ENCODE measurements at regions not wholly inside any gene's neighbourhood (a gene's known extent, or its start where the extent isn't known, plus 50 kb on each side); places are given as distances from the start of the nearest gene placed in this dataset.

GRCh38 chr10:59557642-59558041 is 152.0 kb downstream of the SLC16A9 start:
- no peak overlapping the region for H3K27ac ChIP-seq
- no peak for DNase-seq (ENCODE audit: low read depth, low spot score)

- no peak overlapping the region for H3K27ac ChIP-seq
- no peak for DNase-seq (ENCODE audit: low read depth, low spot score)
These were observed 152.6 kb downstream of the SLC16A9 start for GRCh38 chr10:59557052-59557451.

DNA sequence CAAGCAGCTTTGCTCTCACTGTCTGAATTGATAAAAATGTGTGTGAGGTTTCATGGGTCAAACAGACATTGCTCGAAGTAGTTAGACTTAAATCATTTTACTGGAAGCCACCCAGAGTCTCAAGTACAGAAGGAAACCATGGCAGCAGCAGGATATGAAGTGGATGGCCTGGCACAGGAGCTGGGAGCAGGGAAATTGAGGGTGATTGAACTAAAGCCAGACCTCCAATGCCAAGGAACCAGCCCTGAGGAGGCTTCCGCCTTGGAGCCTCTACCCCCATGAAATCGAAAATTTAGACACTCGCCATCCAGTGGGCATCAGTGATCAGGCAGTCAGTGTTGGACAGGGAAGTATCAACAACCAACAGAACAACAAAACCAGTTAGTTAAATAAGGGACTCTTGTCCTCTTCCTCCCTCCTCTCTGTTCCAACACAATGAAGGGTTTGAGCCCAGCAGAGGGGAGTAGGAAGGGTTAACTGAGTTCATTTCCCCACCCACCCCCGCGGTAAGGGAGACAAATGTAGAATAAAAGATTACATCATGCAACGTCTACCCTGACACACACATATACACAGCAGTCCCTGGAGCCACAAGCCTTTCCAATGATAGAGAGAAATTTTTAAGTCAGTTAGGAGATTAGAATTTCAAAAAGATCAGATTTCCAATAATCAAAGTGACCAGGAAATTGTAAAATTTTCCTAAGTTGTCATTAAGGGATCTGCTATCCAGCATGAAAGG is 156.3 kb downstream of the SLC16A9 start:
- no peak overlapping the region for H3K27ac ChIP-seq
- DNase-seq (ENCODE audit: low read depth, low spot score) = no peak

GRCh38 chr10:59550061-59550460 is 159.6 kb downstream of the SLC16A9 start:
- no peak for DNase-seq (ENCODE audit: low read depth, low spot score)
- H3K27ac ChIP-seq = no peak overlapping the region

DNA sequence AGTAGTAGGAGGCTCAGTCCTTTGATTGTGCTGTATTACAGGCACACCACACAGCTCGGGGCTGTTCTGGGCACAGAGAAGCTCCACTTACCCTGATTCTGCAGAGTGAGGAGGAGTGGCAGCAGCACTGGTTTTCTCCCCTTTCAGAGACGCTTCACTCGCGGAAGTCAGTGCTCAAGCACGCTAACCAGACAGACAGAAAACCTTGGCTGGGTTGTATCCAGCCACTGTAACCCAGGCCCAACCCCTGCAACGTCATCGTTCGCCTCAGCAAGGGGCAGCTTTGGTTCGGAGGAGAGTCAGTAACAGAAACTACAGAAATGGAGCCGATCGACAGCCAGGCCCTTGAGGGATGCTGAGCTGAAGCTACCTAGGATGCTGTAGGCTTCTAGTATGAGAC is 171.0 kb downstream of the SLC16A9 start:
- H3K27ac ChIP-seq = no peak overlapping the region
- DNase-seq (ENCODE audit: low read depth, low spot score) = no peak

DNA sequence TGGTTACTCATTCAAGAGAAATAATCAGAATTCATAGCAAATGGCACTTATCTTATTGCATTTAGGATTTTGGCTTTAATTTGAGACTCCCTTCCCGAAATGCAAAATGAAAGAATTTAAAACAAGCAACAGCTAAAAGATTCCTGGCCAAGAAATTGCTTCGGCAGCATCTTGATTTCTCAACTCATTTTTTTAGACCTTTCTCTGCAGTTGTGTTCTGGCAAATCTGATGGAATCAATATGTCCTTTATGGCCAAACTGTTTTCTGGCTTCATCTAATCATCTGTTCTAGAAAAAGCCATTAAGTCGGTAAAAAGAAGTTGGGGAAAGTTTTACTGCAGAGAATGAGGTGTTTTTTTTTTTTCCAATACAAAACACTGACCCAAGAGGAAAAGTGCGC is 172.1 kb downstream of the SLC16A9 start:
- DNase-seq (ENCODE audit: low read depth, low spot score) = no peak
- no peak overlapping the region for H3K27ac ChIP-seq

DNA sequence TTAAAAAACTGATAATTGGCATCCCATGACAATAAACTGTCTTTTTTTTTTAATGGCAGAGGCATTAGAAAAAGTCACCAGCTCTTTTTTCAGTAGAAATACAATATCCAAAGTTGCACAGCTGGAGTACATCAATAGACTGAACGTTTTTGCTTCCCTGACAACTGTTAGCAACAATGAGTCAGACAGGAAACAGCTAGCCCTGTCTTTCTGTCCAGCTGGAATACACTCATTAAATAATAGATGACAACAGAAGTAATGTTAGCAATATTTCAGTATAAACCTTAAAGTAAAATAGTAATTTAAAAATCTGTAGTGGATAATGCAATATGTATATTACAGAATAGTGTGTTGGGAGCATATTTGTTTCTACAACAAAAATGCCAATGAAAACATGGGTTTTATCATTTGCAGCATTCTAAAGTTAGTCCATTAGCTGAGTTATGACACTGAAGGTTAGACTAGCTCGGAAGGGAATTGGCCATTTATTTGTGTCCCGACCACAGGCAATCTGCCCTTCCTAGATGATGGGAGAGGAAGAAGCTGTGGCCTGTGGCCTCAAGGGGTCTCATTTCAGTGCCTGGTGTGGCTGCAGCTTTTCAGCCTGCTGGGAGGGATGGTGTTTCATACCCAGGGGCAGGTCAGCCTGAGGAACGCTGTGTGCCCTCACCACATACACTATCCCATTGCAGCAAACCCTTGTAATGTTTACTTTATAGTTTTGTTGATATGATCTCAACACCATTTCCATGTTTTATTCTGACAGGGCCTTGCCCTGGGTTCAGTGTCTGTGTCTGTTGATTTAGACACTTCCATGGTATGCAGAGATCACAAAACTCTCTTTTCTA is 173.3 kb downstream of the SLC16A9 start:
- peak; percentile 12 for DNase-seq (ENCODE audit: low read depth, low spot score)
- no peak overlapping the region for H3K27ac ChIP-seq

DNA sequence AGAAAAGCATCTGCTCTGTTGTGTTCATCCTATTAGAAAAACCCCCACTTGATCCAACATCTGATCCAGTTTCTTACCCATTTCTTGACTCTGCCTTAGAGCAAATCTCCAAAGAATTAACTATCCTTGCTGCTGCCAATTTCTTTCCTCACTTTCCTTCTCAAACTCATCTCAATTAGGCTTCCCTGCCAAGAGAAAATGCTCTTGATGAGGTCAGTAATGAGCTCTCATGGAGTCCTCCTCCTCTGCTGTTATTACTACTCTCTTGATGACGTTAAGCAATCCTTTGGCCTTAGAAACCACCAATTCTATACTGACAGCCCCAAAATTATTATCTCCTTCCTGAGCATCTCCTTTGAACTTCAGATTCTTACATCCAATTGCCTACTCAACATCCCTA is 162.0 kb upstream of the FAM13C start:
- no peak for DNase-seq (ENCODE audit: low read depth, low spot score)
- no peak overlapping the region for H3K27ac ChIP-seq

DNA sequence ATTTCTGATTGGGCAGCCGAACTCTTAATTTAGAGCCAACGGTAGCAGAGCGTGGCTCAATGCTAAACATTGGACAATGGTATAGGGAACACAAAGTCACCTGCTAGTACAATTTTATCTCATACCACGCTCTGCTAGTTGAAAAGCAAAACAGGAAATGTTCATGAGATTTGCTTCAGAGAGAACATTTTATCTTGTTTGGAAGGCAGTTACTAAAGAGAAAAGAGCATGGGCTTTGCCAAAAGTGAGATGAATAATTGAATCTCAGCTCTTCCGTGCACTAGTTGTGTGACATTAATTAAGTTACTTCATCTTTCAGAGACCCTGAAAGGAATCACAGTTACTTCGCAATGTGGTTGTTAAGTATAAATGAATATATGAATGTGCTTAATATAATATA is 161.5 kb upstream of the FAM13C start:
- DNase-seq (ENCODE audit: low read depth, low spot score) = no peak
- H3K27ac ChIP-seq = no peak overlapping the region

GRCh38 chr10:59517996-59518395 is 155.6 kb upstream of the FAM13C start:
- no peak overlapping the region for H3K27ac ChIP-seq

GRCh38 chr10:59517341-59517899 is 155.1 kb upstream of the FAM13C start:
- DNase-seq (ENCODE audit: low read depth, low spot score) = no peak
- no peak overlapping the region for H3K27ac ChIP-seq

More at GRCh38 chr10:59517996-59518395, 155.6 kb upstream of the FAM13C start:
- no peak for DNase-seq (ENCODE audit: low read depth, low spot score)

DNA sequence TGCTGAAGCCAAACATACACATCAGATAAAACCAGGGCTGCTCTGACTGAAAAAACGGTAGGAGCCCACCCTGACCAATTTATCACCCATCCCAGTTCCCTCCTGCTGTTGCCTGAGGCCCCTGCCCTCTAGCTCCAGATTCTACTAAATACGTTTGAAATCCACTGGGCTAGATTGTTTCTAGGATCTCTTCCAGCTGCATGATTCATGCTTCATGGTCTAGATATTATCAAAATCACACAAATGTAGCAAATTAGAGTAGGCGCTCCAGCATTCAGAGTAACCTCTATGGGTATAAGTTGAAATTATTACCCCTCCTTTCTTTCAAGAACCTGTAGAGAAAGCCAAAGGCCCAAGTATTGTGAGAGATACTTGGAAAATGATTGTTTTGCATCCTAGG is 151.2 kb upstream of the FAM13C start:
- DNase-seq (ENCODE audit: low read depth, low spot score) = no peak
- H3K27ac ChIP-seq = no peak overlapping the region

- DNase-seq (ENCODE audit: low read depth, low spot score) = no peak
- no peak overlapping the region for H3K27ac ChIP-seq
These were observed 150.6 kb upstream of the FAM13C start for GRCh38 chr10:59512951-59513350.

DNA sequence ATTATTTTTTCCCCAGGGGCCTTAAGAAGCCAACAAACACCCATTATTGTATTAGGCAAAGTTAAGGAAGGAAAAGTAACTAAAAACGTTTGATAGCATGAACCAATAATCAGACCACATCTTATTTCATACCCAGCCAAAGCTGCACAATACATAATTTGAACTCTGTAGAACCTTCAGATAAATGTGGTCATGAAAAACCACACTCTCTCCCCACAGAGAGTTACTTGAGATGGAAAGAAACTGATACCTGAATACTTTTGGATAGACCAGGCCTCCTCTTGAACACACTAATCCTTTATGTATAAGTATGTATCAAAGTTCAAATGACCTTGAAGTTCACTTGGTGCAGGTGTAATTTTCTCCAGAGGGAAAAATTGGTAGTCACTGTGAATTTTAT is 146.6 kb upstream of the FAM13C start:
- H3K27ac ChIP-seq = no peak overlapping the region
- DNase-seq (ENCODE audit: low read depth, low spot score) = no peak

GRCh38 chr10:59508296-59508695 is 145.9 kb upstream of the FAM13C start:
- H3K27ac ChIP-seq = no peak overlapping the region
- peak; percentile 77 for DNase-seq (ENCODE audit: low read depth, low spot score)

DNA sequence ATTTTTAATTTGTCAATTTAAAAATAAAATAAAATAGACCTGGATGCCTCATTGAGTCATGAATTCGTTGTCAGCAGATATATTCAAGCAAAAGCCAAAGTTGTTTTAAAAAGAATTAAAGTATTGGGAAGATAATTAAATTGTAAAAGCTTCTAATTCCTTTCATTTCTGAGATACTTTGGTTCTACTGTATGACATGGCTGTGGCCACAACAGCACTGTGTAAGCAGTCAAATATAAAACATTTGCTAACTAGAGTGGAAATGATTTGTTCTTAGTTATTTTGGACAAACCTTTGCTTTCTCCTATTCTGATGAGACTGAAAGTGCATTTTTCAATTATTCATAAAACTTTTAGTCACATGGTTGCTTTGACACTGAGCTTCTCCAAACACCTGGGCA is 143.6 kb upstream of the FAM13C start:
- H3K27ac ChIP-seq = no peak overlapping the region
- no peak for DNase-seq (ENCODE audit: low read depth, low spot score)

- DNase-seq (ENCODE audit: low read depth, low spot score) = no peak
These were observed 137.1 kb upstream of the FAM13C start for GRCh38 chr10:59499460-59499859.

GRCh38 chr10:59493017-59493416 is 130.7 kb upstream of the FAM13C start:
- no peak overlapping the region for H3K27ac ChIP-seq
- no peak for DNase-seq (ENCODE audit: low read depth, low spot score)

More at GRCh38 chr10:59499460-59499859, 137.1 kb upstream of the FAM13C start:
- no peak overlapping the region for H3K27ac ChIP-seq

GRCh38 chr10:59479426-59479825 is 117.1 kb upstream of the FAM13C start:
- no peak overlapping the region for H3K27ac ChIP-seq
- no peak for DNase-seq (ENCODE audit: low read depth, low spot score)

GRCh38 chr10:59470570-59470969 is 108.2 kb upstream of the FAM13C start:
- DNase-seq (ENCODE audit: low read depth, low spot score) = no peak
- no peak overlapping the region for H3K27ac ChIP-seq

DNA sequence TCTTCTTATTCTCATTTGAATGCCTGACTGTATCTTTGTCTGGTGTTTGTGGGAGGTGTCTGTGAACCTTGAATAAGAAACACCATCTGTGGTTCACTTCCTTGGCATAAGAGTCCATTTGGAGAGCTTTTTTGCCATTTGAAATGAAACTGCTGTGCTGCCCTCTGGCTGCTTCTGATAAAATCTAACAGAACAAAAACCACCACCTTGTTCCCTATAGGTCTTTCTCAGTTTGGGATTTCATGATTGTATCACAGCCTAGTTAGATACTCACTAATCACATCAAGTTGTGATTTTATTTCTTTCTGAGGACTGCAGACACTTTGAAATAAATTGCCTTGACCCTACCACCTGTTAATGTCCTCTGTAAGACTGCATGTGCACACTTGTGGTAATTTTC is 102.7 kb upstream of the FAM13C start:
- no peak for DNase-seq (ENCODE audit: low read depth, low spot score)

More for the DNA sequence above, 102.7 kb upstream of the FAM13C start:
- no peak overlapping the region for H3K27ac ChIP-seq

Measured in epithelial cell of prostate (primary cell).